ENCODE measurements at regions not wholly inside any gene's neighbourhood (a gene's known extent, or its start where the extent isn't known, plus 50 kb on each side); places are given as distances from the start of the nearest gene placed in this dataset.

DNA sequence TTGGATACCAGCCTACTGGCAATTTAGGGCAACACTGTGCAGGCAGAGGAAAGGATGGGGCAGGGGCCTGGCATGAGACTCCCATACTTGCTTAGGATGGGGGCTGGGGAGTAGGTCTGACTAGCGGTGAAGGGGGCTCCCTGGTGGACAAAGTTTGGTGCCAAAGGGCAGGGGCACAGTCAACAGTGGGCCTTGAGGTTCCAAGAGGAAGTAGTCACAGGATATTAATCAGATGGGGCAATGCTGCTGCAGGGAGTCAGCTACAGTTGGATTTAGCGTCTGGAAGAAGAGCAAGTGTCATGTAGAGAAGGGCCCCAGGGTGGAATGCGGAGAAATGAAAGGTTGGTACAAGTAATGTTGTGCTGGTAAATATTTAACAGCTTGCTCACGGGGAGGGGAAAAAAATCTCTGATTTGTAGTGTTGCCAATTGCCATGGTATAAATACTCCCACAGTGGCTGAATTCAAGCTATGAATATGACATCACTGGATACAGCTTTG, 139.4 kb downstream of the PJA1 start:
- no peak for DNase-seq (ENCODE audit: extremely low read depth, insufficient read length)
- H3K36me3 ChIP-seq (ENCODE audit: control insufficient read depth, insufficient read depth, low read length): no peaks in the 10 kb centered on the region
- no peak overlapping the region for H3K4me3 ChIP-seq (replicated peaks; ENCODE audit: low read depth, low read length)
- TF ChIP-seq, protein P1, sequence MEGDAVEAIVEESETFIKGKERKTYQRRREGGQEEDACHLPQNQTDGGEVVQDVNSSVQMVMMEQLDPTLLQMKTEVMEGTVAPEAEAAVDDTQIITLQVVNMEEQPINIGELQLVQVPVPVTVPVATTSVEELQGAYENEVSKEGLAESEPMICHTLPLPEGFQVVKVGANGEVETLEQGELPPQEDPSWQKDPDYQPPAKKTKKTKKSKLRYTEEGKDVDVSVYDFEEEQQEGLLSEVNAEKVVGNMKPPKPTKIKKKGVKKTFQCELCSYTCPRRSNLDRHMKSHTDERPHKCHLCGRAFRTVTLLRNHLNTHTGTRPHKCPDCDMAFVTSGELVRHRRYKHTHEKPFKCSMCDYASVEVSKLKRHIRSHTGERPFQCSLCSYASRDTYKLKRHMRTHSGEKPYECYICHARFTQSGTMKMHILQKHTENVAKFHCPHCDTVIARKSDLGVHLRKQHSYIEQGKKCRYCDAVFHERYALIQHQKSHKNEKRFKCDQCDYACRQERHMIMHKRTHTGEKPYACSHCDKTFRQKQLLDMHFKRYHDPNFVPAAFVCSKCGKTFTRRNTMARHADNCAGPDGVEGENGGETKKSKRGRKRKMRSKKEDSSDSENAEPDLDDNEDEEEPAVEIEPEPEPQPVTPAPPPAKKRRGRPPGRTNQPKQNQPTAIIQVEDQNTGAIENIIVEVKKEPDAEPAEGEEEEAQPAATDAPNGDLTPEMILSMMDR (IDR thresholded peaks at IDR 0.05; ENCODE audit: insufficient read depth, low read length, poor library complexity, severe bottlenecking): no peak
- no peaks in the 10 kb centered on the region for H3K27me3 ChIP-seq (replicated peaks; ENCODE audit: control insufficient read depth, insufficient read depth, low read length)

DNA sequence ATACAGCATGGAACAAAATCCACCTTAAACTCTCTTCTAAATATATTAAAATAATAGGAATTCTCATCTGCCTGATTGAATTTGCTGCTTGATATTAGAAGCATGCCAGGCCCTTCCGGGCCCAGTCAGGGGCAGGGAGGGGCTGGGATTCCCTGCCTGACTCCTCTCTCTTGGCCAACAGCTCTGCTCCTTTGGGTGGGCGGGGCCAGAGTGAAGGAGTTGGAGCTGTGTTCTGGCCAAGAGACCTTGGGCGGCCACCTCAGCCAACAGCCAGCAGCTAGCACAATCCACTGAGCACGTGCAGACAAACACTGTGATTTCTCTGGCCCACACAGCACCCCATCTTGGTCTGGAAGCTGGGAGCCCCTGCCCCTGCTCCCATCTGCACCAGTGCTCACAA, 140.3 kb downstream of the PJA1 start:
- TF ChIP-seq, protein P1 (IDR thresholded peaks at IDR 0.05; ENCODE audit: insufficient read depth, low read length, poor library complexity, severe bottlenecking): no peak
- Histone ChIP-seq H3K36me3 (ENCODE audit: control insufficient read depth, insufficient read depth, low read length) (no peaks in the 10 kb centered on the region), H3K4me3 (replicated peaks; ENCODE audit: low read depth, low read length) (no peak overlapping the region), H3K27me3 (replicated peaks; ENCODE audit: control insufficient read depth, insufficient read depth, low read length) (no peaks in the 10 kb centered on the region)
- DNase-seq (ENCODE audit: extremely low read depth, insufficient read length): no peak

DNA sequence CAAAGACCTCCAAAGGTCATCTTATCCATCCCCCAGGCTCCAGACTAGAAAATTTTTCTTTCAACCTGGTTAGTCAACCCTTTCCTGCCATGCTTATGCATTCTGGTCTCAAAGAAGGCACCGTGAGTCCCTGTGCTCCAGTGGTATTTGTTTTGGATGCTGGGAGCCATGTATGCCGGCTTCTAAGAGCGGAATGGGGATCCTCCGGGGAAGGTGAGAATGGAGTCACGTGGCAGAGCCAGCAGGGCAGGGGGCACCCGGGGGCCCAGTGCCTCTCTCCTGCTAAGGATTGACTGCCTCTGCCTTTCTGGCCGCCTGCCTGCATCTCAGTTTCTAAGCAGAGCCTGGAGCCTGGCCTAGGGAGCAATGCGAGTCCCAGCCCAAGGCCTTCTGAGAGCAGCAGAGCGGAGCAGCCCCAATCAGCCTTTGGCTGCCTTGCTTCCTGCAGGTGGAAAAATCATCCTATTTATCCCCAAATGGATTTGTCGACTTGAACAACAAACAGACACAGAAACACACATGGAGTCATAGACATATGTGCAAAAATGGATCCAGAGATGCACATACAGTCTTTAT, 141.0 kb downstream of the PJA1 start:
- DNase-seq (ENCODE audit: extremely low read depth, insufficient read length): no peak
- H3K27me3 ChIP-seq (replicated peaks; ENCODE audit: control insufficient read depth, insufficient read depth, low read length): no peaks in the 10 kb centered on the region
- no peak overlapping the region for H3K4me3 ChIP-seq (replicated peaks; ENCODE audit: low read depth, low read length)
- TF ChIP-seq, protein P1 (IDR thresholded peaks at IDR 0.05; ENCODE audit: insufficient read depth, low read length, poor library complexity, severe bottlenecking): no peak
- no peaks in the 10 kb centered on the region for H3K36me3 ChIP-seq (ENCODE audit: control insufficient read depth, insufficient read depth, low read length)

DNA sequence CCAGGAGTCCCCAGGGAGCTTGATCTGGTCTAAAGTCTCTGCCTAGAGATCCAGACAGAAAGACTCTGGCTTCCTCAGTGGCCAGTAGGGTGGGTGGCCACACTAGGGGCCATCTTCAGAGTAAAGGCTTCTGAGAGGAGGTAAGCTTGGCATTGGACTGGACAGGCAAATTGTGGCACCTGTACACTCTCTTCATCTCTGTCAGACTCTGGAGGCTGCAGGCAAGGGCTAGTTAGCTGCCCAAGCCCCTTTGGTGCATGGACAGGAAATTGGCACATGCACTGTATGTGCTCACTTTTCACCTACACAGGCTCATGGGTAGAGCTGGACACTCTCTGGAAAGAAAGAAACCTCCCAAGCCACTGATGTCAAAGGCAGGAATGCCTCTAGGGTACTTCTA, 142.8 kb downstream of the PJA1 start:
- DNase-seq (ENCODE audit: extremely low read depth, insufficient read length): no peak
- TF ChIP-seq, protein P1 (IDR thresholded peaks at IDR 0.05; ENCODE audit: insufficient read depth, low read length, poor library complexity, severe bottlenecking): no peak
- no peaks in the 10 kb centered on the region for H3K36me3 ChIP-seq (ENCODE audit: control insufficient read depth, insufficient read depth, low read length)

DNA sequence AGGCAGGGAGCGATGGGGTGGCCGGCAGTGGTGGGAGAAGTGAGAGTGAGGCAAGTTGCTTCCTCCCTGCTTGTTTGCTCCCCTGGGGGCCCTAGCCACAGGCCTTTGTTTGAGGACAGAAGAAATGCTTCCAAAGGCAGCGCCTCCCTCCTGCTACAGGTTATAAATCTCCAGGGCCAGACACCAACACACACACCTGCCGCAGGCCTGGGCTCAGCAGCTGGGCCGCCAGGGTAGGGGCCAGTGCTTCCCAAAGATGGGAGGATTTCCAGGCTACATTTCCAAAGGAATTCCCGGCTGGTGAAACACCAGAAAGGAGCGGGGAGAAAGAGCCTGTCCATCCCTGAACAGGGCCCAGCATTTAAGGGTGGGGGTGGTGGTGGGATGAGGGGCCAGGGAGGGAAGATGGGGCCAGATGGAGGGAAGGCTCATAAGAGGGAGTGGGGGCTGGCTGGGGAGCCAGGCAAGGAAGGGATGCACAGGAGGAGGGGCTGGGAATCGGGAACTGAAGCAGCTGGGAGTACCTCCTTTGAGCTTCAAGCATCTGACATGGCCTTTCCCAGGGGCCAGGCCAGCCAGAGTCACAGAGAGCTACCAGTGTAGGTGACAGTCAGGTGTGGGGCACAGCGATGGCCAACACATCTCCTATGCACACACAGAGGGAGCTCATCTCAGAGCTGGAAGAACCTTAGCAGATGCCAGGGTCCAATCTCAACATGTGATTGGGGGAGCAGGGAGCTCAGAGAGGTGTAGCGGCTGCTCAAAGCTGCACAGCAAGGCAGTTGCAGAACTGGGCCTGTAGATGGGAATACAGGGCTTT, 143.9 kb downstream of the PJA1 start:
- no peaks in the 10 kb centered on the region for H3K36me3 ChIP-seq (ENCODE audit: control insufficient read depth, insufficient read depth, low read length)
- no peak overlapping the region for H3K4me3 ChIP-seq (replicated peaks; ENCODE audit: low read depth, low read length)
- no peak for DNase-seq (ENCODE audit: extremely low read depth, insufficient read length)
- H3K27me3 ChIP-seq (replicated peaks; ENCODE audit: control insufficient read depth, insufficient read depth, low read length): no peaks in the 10 kb centered on the region; the same call in none of the 2 replicates
- TF ChIP-seq, protein P1 (IDR thresholded peaks at IDR 0.05; ENCODE audit: insufficient read depth, low read length, poor library complexity, severe bottlenecking): no peak

More for the DNA sequence above, 142.8 kb downstream of the PJA1 start:
- H3K4me3 ChIP-seq (replicated peaks; ENCODE audit: low read depth, low read length): no peak overlapping the region
- no peaks in the 10 kb centered on the region; the same call in 1 of the 2 replicates for H3K27me3 ChIP-seq (replicated peaks; ENCODE audit: control insufficient read depth, insufficient read depth, low read length)

All from GM06990 (cell line).